ENCODE measurements at regions not wholly inside any gene's neighbourhood (a gene's known extent, or its start where the extent isn't known, plus 50 kb on each side); places are given as distances from the start of the nearest gene placed in this dataset.
A peak's percentile ranks its signal among the peaks of the same experiment; 100 is the strongest.

DNA sequence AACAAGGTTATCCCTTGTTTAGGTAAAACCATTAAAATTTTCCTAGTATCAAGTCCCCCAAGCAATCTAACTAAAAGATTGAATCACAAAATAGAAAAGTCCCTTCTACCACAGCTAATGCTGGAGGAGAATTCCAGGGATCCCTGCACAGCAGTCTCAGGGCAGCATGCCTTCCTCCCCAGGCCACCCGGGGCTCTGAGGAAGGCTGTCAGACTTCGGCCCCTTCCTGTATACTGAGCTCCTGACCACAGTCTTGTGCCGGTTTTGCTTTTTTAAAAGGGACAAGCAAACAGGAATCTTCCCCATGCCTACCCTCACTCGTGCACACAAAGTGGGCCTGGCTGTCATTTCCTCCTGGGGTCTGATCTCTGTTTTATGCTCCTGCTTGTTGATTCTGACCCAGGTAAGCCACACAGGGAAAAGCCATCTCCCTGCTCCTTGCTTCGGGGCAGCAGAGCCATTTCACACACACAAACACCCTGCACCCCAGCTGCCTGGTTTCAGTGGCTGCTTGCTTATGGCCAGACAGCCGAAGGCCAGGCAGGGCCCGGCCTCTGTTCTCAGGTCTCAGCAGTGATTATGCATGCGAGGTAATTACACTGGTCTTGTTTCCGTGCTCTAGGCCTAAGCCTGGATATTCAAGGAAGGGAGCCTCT is 211.9 kb downstream of the NXNL2 start:
- Histone ChIP-seq H3K27ac (ENCODE audit: extremely low read depth, low read depth, low read length) (no peak overlapping the region; the same call in 1 of the 2 replicates), H3K36me3 (ENCODE audit: control insufficient read depth in 2 of 2, insufficient read depth in 1 of 2, low read length in 2 of 2) (no peaks in the 10 kb centered on the region), H3K4me3 (ENCODE audit: low read depth, low read length) (no peak overlapping the region), H3K4me1 (ENCODE audit: control insufficient read depth, insufficient read depth, low read length) (peaks cover 6% of the 10 kb centered on the region), H3K9me3 (ENCODE audit: control insufficient read depth, insufficient read depth, low read depth, low read length) (no peaks in the 10 kb centered on the region)
- ChIA-PET CTCF (interaction anchor here (0.6 kb wide), 2 partner anchors 37 to 309 kb away, joined by 5 read pairs; no protein-coding TSS in a partner anchor), POLR2A (no interaction called here)
- TF ChIP-seq ZIC2 (tag by site-specific recombination; IDR thresholded peaks at IDR 0.05) (peak; percentile 18), ZNF292 (tag by site-specific recombination; IDR thresholded peaks at IDR 0.05; ENCODE audit: borderline replicate concordance, low read depth) (no peak), FEZF1 (tag by site-specific recombination; IDR thresholded peaks at IDR 0.05) (0 out of 2 replicates have a peak, but pooled peaks have one; percentile 1), ZNF555 (tag by site-specific recombination; conservative IDR thresholded peaks at IDR 0.05) (no peak)

DNA sequence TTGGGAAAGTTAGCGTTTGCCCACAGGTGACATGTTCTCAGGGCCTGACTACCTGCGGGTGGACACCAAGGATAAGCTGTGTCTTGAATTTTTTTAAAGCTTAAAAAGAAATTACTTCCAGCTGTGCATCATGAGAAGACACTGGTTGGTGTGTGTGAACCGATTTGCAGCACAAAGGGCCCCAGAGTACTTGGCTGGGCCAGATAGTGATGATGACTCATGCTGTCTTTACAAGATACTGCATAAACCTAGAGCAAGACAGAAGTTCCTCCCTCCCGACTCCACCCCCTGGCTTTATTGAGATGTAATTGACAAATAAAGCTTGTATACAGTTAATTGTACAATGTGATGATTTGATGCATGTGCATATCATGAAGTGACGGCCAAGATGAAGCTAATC is 212.8 kb downstream of the NXNL2 start:
- CTCF ChIA-PET = interaction anchor here (0.6 kb wide), 3 partner anchors 38 to 657 kb away, joined by 3 to 5 read pairs (median 3); no protein-coding TSS in a partner anchor
- Histone ChIP-seq H3K4me3 (ENCODE audit: low read depth, low read length) (no peak overlapping the region), H3K27ac (ENCODE audit: extremely low read depth, low read depth, low read length) (no peak overlapping the region), H3K4me1 (ENCODE audit: control insufficient read depth, insufficient read depth, low read length) (peaks cover 6% of the 10 kb centered on the region), H3K36me3 (ENCODE audit: control insufficient read depth in 2 of 2, insufficient read depth in 1 of 2, low read length in 2 of 2) (no peaks in the 10 kb centered on the region), H3K9me3 (ENCODE audit: control insufficient read depth, insufficient read depth, low read depth, low read length) (no peaks in the 10 kb centered on the region)
- POLR2A ChIA-PET = no interaction called here
- no peak for TF ChIP-seq ZXDB (tag by site-specific recombination; IDR thresholded peaks at IDR 0.05)
- no peak for TF ChIP-seq ZNF223 (tag by site-specific recombination; IDR thresholded peaks at IDR 0.05)
- TF ChIP-seq, protein P1, sequence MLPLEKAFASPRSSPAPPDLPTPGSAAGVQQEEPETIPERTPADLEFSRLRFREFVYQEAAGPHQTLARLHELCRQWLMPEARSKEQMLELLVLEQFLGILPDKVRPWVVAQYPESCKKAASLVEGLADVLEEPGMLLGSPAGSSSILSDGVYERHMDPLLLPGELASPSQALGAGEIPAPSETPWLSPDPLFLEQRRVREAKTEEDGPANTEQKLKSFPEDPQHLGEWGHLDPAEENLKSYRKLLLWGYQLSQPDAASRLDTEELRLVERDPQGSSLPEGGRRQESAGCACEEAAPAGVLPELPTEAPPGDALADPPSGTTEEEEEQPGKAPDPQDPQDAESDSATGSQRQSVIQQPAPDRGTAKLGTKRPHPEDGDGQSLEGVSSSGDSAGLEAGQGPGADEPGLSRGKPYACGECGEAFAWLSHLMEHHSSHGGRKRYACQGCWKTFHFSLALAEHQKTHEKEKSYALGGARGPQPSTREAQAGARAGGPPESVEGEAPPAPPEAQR (tag by site-specific recombination; IDR thresholded peaks at IDR 0.05) = no peak
- peak; percentile 19; the same call in 1 of the 2 replicates for TF ChIP-seq SP7 (tag by site-specific recombination; IDR thresholded peaks at IDR 0.05)
- peak; percentile 18; the same call in 1 of the 2 replicates for TF ChIP-seq GLIS1 (tag by site-specific recombination; IDR thresholded peaks at IDR 0.05)
- TF ChIP-seq, protein P2, sequence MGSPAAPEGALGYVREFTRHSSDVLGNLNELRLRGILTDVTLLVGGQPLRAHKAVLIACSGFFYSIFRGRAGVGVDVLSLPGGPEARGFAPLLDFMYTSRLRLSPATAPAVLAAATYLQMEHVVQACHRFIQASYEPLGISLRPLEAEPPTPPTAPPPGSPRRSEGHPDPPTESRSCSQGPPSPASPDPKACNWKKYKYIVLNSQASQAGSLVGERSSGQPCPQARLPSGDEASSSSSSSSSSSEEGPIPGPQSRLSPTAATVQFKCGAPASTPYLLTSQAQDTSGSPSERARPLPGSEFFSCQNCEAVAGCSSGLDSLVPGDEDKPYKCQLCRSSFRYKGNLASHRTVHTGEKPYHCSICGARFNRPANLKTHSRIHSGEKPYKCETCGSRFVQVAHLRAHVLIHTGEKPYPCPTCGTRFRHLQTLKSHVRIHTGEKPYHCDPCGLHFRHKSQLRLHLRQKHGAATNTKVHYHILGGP (tag by site-specific recombination; IDR thresholded peaks at IDR 0.05) = no peak
- TF ChIP-seq, protein P3, sequence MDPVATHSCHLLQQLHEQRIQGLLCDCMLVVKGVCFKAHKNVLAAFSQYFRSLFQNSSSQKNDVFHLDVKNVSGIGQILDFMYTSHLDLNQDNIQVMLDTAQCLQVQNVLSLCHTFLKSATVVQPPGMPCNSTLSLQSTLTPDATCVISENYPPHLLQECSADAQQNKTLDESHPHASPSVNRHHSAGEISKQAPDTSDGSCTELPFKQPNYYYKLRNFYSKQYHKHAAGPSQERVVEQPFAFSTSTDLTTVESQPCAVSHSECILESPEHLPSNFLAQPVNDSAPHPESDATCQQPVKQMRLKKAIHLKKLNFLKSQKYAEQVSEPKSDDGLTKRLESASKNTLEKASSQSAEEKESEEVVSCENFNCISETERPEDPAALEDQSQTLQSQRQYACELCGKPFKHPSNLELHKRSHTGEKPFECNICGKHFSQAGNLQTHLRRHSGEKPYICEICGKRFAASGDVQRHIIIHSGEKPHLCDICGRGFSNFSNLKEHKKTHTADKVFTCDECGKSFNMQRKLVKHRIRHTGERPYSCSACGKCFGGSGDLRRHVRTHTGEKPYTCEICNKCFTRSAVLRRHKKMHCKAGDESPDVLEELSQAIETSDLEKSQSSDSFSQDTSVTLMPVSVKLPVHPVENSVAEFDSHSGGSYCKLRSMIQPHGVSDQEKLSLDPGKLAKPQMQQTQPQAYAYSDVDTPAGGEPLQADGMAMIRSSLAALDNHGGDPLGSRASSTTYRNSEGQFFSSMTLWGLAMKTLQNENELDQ (tag by site-specific recombination; IDR thresholded peaks at IDR 0.05; ENCODE audit: low read depth) = no peak
- TF ChIP-seq ZNF2 (tag by site-specific recombination; IDR thresholded peaks at IDR 0.05) = no peak
- no peak for TF ChIP-seq ZNF571 (tag by site-specific recombination; IDR thresholded peaks at IDR 0.05)
- TF ChIP-seq ZNF658 (tag by site-specific recombination; IDR thresholded peaks at IDR 0.05) = no peak
- TF ChIP-seq ZNF747 (tag by site-specific recombination; IDR thresholded peaks at IDR 0.05) = no peak
- TF ChIP-seq ZNF140 (tag by site-specific recombination; IDR thresholded peaks at IDR 0.05) = no peak
- TF ChIP-seq ZNF292 (tag by site-specific recombination; IDR thresholded peaks at IDR 0.05; ENCODE audit: borderline replicate concordance, low read depth) = no peak
- TF ChIP-seq ZNF155 (tag by site-specific recombination; IDR thresholded peaks at IDR 0.05) = no peak
- TF ChIP-seq ZNF341 (tag by site-specific recombination; IDR thresholded peaks at IDR 0.05; ENCODE audit: low read depth) = 0 out of 2 replicates have a peak, but pooled peaks have one; percentile 16
- no peak for TF ChIP-seq ZNF174 (tag by site-specific recombination; IDR thresholded peaks at IDR 0.05)
- peak; percentile 94 for TF ChIP-seq ZNF664 (tag by site-specific recombination; IDR thresholded peaks at IDR 0.05)
- no peak for TF ChIP-seq KLF16 (tag by site-specific recombination; IDR thresholded peaks at IDR 0.05)
- TF ChIP-seq ZIC2 (tag by site-specific recombination; IDR thresholded peaks at IDR 0.05) = no peak
- no peak for TF ChIP-seq ZNF121 (tag by site-specific recombination; IDR thresholded peaks at IDR 0.05)
- no peak for TF ChIP-seq PRDM1 (tag by site-specific recombination; IDR thresholded peaks at IDR 0.05)
- TF ChIP-seq ZNF416 (tag by site-specific recombination; IDR thresholded peaks at IDR 0.05) = no peak
- TF ChIP-seq, protein P4, sequence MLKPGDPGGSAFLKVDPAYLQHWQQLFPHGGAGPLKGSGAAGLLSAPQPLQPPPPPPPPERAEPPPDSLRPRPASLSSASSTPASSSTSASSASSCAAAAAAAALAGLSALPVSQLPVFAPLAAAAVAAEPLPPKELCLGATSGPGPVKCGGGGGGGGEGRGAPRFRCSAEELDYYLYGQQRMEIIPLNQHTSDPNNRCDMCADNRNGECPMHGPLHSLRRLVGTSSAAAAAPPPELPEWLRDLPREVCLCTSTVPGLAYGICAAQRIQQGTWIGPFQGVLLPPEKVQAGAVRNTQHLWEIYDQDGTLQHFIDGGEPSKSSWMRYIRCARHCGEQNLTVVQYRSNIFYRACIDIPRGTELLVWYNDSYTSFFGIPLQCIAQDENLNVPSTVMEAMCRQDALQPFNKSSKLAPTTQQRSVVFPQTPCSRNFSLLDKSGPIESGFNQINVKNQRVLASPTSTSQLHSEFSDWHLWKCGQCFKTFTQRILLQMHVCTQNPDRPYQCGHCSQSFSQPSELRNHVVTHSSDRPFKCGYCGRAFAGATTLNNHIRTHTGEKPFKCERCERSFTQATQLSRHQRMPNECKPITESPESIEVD (tag by site-specific recombination; IDR thresholded peaks at IDR 0.05) = no peak
